H1 (cell line): ENCODE measurements at regions not wholly inside any gene's neighbourhood (a gene's known extent, or its start where the extent isn't known, plus 50 kb on each side); places are given as distances from the start of the nearest gene placed in this dataset.

ENCODE experiments used
- CTCF ChIA-PET: fragments of 300-600 bp; sonication (Branson Sonifier 250); formaldehyde crosslinking; loops from one replicate; lab custom pipeline; 2021; ENCODE audit not compliant: partially characterized antibody; lab: Charles Lee
- POLR2A ChIA-PET: fragments of 300-600 bp; sonication (Branson Sonifier 250); formaldehyde crosslinking; loops from one replicate; lab custom pipeline; 2021; ENCODE audit warnings: inconsistent platforms; ENCODE audit not compliant: partially characterized antibody; lab: Charles Lee
- DNase-seq, 2 experiments: peaks; one replicate each; pipeline versions ENCODE4 v3.0.0 to v3.0.0-alpha.2; 2010 to 2022; ENCODE audit warnings: low spot score in 2 of 2, low read depth in 1 of 2, mixed read lengths in 1 of 2
- FAIRE-seq: peaks from 2 replicates; lab custom pipeline; 2011; peaks lifted over from hg19 to GRCh38; lab: Jason Lieb, UNC
- H2AFZ ChIP-seq: 2 replicates; pipeline ENCODE4 v1.8.1; 2012; ENCODE audit warnings: low read length, inconsistent platforms
- H2AK5ac ChIP-seq: 2 replicates; pipeline ENCODE4 v1.6.1; 2013; ENCODE audit warnings: low read depth, low read length
- H2BK120ac ChIP-seq: replicated peaks from 2 replicates; pipeline ENCODE3; 2013; ENCODE audit warnings: low read depth, low read length, inconsistent platforms
- H2BK12ac ChIP-seq: 2 replicates; pipeline ENCODE4 v1.6.1; 2013; ENCODE audit warnings: low read depth, low read length
- H2BK15ac ChIP-seq: 2 replicates; pipeline ENCODE4 v1.6.1; 2013; ENCODE audit warnings: low read length
- H2BK20ac ChIP-seq: 2 replicates; pipeline ENCODE4 v1.6.1; 2013; ENCODE audit warnings: low read length
- H2BK5ac ChIP-seq: 2 replicates; pipeline ENCODE4 v1.6.1; 2013; ENCODE audit warnings: low read depth, low read length
- H3K14ac ChIP-seq: 2 replicates; pipeline ENCODE4 v1.6.1; 2013; ENCODE audit warnings: inconsistent platforms; ENCODE audit not compliant: insufficient read length
- H3K18ac ChIP-seq: 2 replicates; pipeline ENCODE4 v1.6.1; 2013; ENCODE audit warnings: low read length; ENCODE audit errors: extremely low read depth
- H3K23ac ChIP-seq: 2 replicates; pipeline ENCODE4 v1.6.1; 2013; ENCODE audit warnings: inconsistent platforms; ENCODE audit not compliant: insufficient read length
- H3K23me2 ChIP-seq: 2 replicates; pipeline ENCODE4 v1.6.1; 2013; ENCODE audit warnings: low read depth, low read length
- H3K27ac ChIP-seq: 2 replicates; pipeline ENCODE4 v1.6.1; 2011; ENCODE audit warnings: low read depth, low read length, inconsistent platforms
- H3K27me3 ChIP-seq, 4 experiments: replicated peaks in 1 of 4; 1 replicate in 1 of 4; 2 replicates in 3 of 4; pipeline versions ENCODE4 v1.6.1 to v1.8.1; 2011 to 2013; ENCODE audit warnings: low read length in 3 of 4, mild to moderate bottlenecking in 3 of 4, inconsistent platforms in 2 of 4, mixed read lengths in 2 of 4, moderate library complexity in 1 of 4; ENCODE audit not compliant: control insufficient read depth in 3 of 4, insufficient read depth in 3 of 4; ENCODE audit errors: extremely low read depth in 1 of 4
- H3K36me3 ChIP-seq, 4 experiments: 2 replicates each; pipeline versions ENCODE4 v1.6.1 to v1.8.1; 2011 to 2013; ENCODE audit warnings: mild to moderate bottlenecking in 4 of 4, low read length in 3 of 4, moderate library complexity in 2 of 4, control low read depth in 1 of 4, inconsistent platforms in 1 of 4; ENCODE audit not compliant: insufficient read depth in 4 of 4, control insufficient read depth in 2 of 4
- H3K4ac ChIP-seq: replicated peaks from 2 replicates; pipeline ENCODE3; 2013; ENCODE audit warnings: low read length, low read depth, mixed read lengths, inconsistent platforms; ENCODE audit not compliant: insufficient read length
- H3K4me1 ChIP-seq, 4 experiments: replicated peaks in 1 of 4; 1 replicate in 1 of 4; 2 replicates in 3 of 4; pipeline versions ENCODE4 v1.6.1 to v1.8.1; 2011 to 2013; ENCODE audit warnings: low read length in 3 of 4, inconsistent platforms in 2 of 4, mixed read lengths in 1 of 4; ENCODE audit not compliant: insufficient read depth in 4 of 4, control insufficient read depth in 3 of 4
- H3K4me2 ChIP-seq, 2 experiments: 2 replicates each; pipeline versions ENCODE4 v1.6.1 to v1.8.1; 2011 to 2013; ENCODE audit warnings: low read depth in 2 of 2, low read length in 2 of 2, control low read depth in 1 of 2, inconsistent platforms in 1 of 2, mild to moderate bottlenecking in 1 of 2; ENCODE audit not compliant: insufficient read depth in 1 of 2
- H3K4me3 ChIP-seq, 4 experiments: fragments of 200-600, 300-600 bp in 1 of 4; sonication (generic), shearing (Covaris generic), sonication (Bioruptor Twin) in 1 of 4; 2 replicates each; pipeline versions ENCODE4 v1.5.1 to v1.8.1; 2011 to 2016; ENCODE audit warnings: low read length in 4 of 4, low read depth in 3 of 4, control low read depth in 2 of 4, inconsistent platforms in 2 of 4, mild to moderate bottlenecking in 2 of 4, mixed read lengths in 1 of 4, moderate library complexity in 1 of 4; ENCODE audit not compliant: insufficient read depth in 2 of 4; ENCODE audit errors: extremely low read depth in 1 of 4
- H3K56ac ChIP-seq: replicated peaks from 2 replicates; pipeline ENCODE3; 2013; ENCODE audit warnings: low read depth, mild to moderate bottlenecking, mixed read lengths, low read length, inconsistent platforms; ENCODE audit not compliant: insufficient read length
- H3K79me1 ChIP-seq: 2 replicates; pipeline ENCODE4 v1.6.1; 2013; ENCODE audit warnings: low read depth, low read length, control low read depth
- H3K79me2 ChIP-seq, 2 experiments: 2 replicates each; pipeline versions ENCODE4 v1.6.1 to v1.8.1; 2012 to 2013; ENCODE audit warnings: low read length in 2 of 2, mild to moderate bottlenecking in 2 of 2, inconsistent platforms in 1 of 2; ENCODE audit not compliant: insufficient read depth in 2 of 2, control insufficient read depth in 1 of 2
- H3K9ac ChIP-seq, 4 experiments: replicated peaks in 1 of 4; 1 replicate in 1 of 4; 2 replicates in 3 of 4; pipeline versions ENCODE4 v1.6.1 to v1.8.1; 2011 to 2013; ENCODE audit warnings: low read depth in 3 of 4, low read length in 3 of 4, control low read depth in 2 of 4, mild to moderate bottlenecking in 2 of 4, moderate library complexity in 2 of 4, inconsistent platforms in 1 of 4; ENCODE audit errors: extremely low read depth in 1 of 4
- H3K9me3 ChIP-seq, 2 experiments: 2 replicates each; pipeline versions ENCODE4 v1.6.1 to v1.8.1; 2012 to 2013; ENCODE audit warnings: mild to moderate bottlenecking in 2 of 2, moderate library complexity in 2 of 2, control low read depth in 1 of 2, inconsistent platforms in 1 of 2, low read depth in 1 of 2, low read length in 1 of 2, mixed read lengths in 1 of 2; ENCODE audit not compliant: insufficient read depth in 2 of 2
- H4K20me1 ChIP-seq, 2 experiments: replicated peaks in 1 of 2; 2 replicates each; pipeline versions ENCODE3 to v1.8.1; 2011 to 2013; ENCODE audit warnings: inconsistent platforms in 2 of 2, low read length in 2 of 2, mild to moderate bottlenecking in 1 of 2; ENCODE audit not compliant: insufficient read depth in 2 of 2, control insufficient read depth in 1 of 2
- H4K5ac ChIP-seq: 2 replicates; pipeline ENCODE4 v1.6.1; 2013; ENCODE audit warnings: low read length, low read depth, mixed read lengths, inconsistent platforms; ENCODE audit not compliant: insufficient read length
- H4K8ac ChIP-seq: 2 replicates; pipeline ENCODE4 v1.8.0; 2013; ENCODE audit warnings: mild to moderate bottlenecking, moderate library complexity, low read length, inconsistent platforms; ENCODE audit not compliant: insufficient read depth; ENCODE audit errors: extremely low read depth
- H4K91ac ChIP-seq: replicated peaks from 2 replicates; pipeline ENCODE3; 2013; ENCODE audit warnings: low read length, mixed read lengths, inconsistent platforms; ENCODE audit not compliant: insufficient read length
- ASH2L ChIP-seq: fragments of 200-600, 300-600 bp; sonication (generic); IDR thresholded peaks from one replicate; pipeline ENCODE4 v1.7.1; 2017; ENCODE audit warnings: low read length
- ATF2 ChIP-seq: IDR thresholded peaks from 2 replicates; pipeline ENCODE4 v1.6.1; 2012; ENCODE audit warnings: low read length, inconsistent platforms
- ATF3 ChIP-seq: IDR thresholded peaks from 2 replicates; pipeline ENCODE4 v1.6.1; 2011; ENCODE audit warnings: low read depth, mild to moderate bottlenecking, low read length; ENCODE audit not compliant: insufficient read depth
- CHD1 ChIP-seq: IDR thresholded peaks from 2 replicates; pipeline ENCODE4 v1.6.1; 2012; ENCODE audit warnings: low read depth, low read length, improper control_type of control experiment
- CREB1 ChIP-seq: IDR thresholded peaks from 2 replicates; pipeline ENCODE4 v1.6.1; 2012; ENCODE audit warnings: inconsistent platforms
- CTBP2 ChIP-seq: IDR thresholded peaks from 2 replicates; pipeline ENCODE4 v1.7.0; 2011; ENCODE audit warnings: borderline replicate concordance, mild to moderate bottlenecking, moderate library complexity, mixed read lengths, low read length; ENCODE audit not compliant: insufficient read depth, insufficient read length
- KDM5A ChIP-seq: fragments of 200-600 bp; IDR thresholded peaks from 2 replicates; pipeline ENCODE4 v1.7.1; 2012; ENCODE audit warnings: mild to moderate bottlenecking, low read length, inconsistent platforms, mixed read lengths
- RBBP5 ChIP-seq: IDR thresholded peaks from 2 replicates; pipeline ENCODE4 v1.7.1; 2012; ENCODE audit warnings: low read depth, mild to moderate bottlenecking, inconsistent platforms, low read length, moderate library complexity, borderline replicate concordance
- RFX5 ChIP-seq: IDR thresholded peaks from 2 replicates; pipeline ENCODE4 v1.6.1; 2011; ENCODE audit warnings: low read depth, low read length, improper control_type of control experiment, borderline replicate concordance
- SIRT6 ChIP-seq: IDR thresholded peaks from one replicate; pipeline ENCODE4 v1.7.1; 2012; ENCODE audit warnings: low read length, inconsistent platforms
- SP1 ChIP-seq: IDR thresholded peaks from 2 replicates; pipeline ENCODE4 v1.6.1; 2011; ENCODE audit warnings: low read depth, low read length
- SRF ChIP-seq: IDR thresholded peaks from 2 replicates; pipeline ENCODE4 v1.6.1; 2011; ENCODE audit warnings: mild to moderate bottlenecking, low read depth, low read length, moderate library complexity
- TEAD4 ChIP-seq: IDR thresholded peaks from 2 replicates; pipeline ENCODE4 v1.6.1; 2012; ENCODE audit warnings: low read depth, low read length, inconsistent platforms, mixed read lengths
- YY1 ChIP-seq: IDR thresholded peaks from 2 replicates; pipeline ENCODE4 v1.6.1; 2011; ENCODE audit warnings: low read depth, mild to moderate bottlenecking, low read length
- WGBS, 2 experiments: shearing (Covaris generic) in 1 of 2; methylation state at CpG; one replicate each; pipeline versions ENCODE4 v1.1.6 to v1.1.7; 2013 to 2015; ENCODE audit warnings: low lambda C conversion rate in 2 of 2, mixed read lengths in 2 of 2, inconsistent platforms in 1 of 2, low coverage in 1 of 2, missing lambda C conversion rate in 1 of 2; ENCODE audit not compliant: insufficient replicate concordance in 2 of 2, insufficient coverage in 1 of 2, insufficient read length in 1 of 2; ENCODE audit errors: extremely low coverage in 1 of 2, missing lambda C conversion rate in 1 of 2; 5-methylcytosine and 5-hydroxymethylcytosine counted together

GRCh38 chr18:73741946-73742345 lies 405.7 kb downstream of the FBXO15 start:
- Histone ChIP-seq H3K23ac (no peak overlapping the region), H2BK20ac (no peak overlapping the region), H4K20me1 (no peaks in the 10 kb centered on the region), H2BK12ac (no peak overlapping the region), H2BK15ac (no peak overlapping the region), H3K79me2 (no peaks in the 10 kb centered on the region), H4K5ac (no peak overlapping the region), H3K4me2 (no peak overlapping the region), H3K79me1 (no peaks in the 10 kb centered on the region), H3K36me3 (no peaks in the 10 kb centered on the region), H3K27ac (no peak overlapping the region), H2AK5ac (no peak overlapping the region), H3K56ac (no peak overlapping the region), H4K91ac (no peak overlapping the region), H3K14ac (no peak overlapping the region), H3K27me3 (no peaks in the 10 kb centered on the region), H2BK5ac (no peak overlapping the region), H4K8ac (no peak overlapping the region), H3K9ac (no peak overlapping the region), H3K4ac (no peak overlapping the region), H3K4me1 (0 out of 7 replicates have a peak, but pooled peaks cover 0 to 2% (median 0%) of the 10 kb centered on the region in 4 experiments), H2BK120ac (no peak overlapping the region), H3K4me3 (no peak overlapping the region), H3K23me2 (no peaks in the 10 kb centered on the region), H3K18ac (no peak overlapping the region), H2AFZ (no peak overlapping the region), H3K9me3 (no peaks in the 10 kb centered on the region)
- FAIRE-seq (no peak), DNase-seq (no peak)
- 78% methylated on average over 4 of the region's 4 CpGs; no CpG with 5 or more reads in 1 of the 2 experiments for WGBS, 2 experiments
- ChIA-PET POLR2A (no interaction called here), CTCF (interaction anchor here (0.6 kb wide), 1 partner anchor 94 kb away, joined by 3 read pairs; no protein-coding TSS in a partner anchor)
- TF ChIP-seq ATF3, result no peak
- TF ChIP-seq CHD1, result no peak
- TF ChIP-seq CTBP2, result no peak
- TF ChIP-seq SRF, result no peak
- no peak for TF ChIP-seq SP1
- TF ChIP-seq YY1, result no peak
- TF ChIP-seq CREB1, result no peak
- TF ChIP-seq RBBP5, result no peak
- TF ChIP-seq KDM5A, result no peak
- no peak for TF ChIP-seq SIRT6
- no peak for TF ChIP-seq RFX5
- no peak for TF ChIP-seq TEAD4
- TF ChIP-seq ASH2L, result no peak
- no peak for TF ChIP-seq ATF2
